GM23338 (cell line): ENCODE measurements at regions not wholly inside any gene's neighbourhood (a gene's known extent, or its start where the extent isn't known, plus 50 kb on each side); places are given as distances from the start of the nearest gene placed in this dataset.

ENCODE experiments used
- CREB1 ChIP-seq: fragments of 250-450 bp; sonication (Bioruptor Pico); IDR thresholded peaks from 2 replicates; pipeline ENCODE4 v1.5.0; 2020; ENCODE audit warnings: low read depth, mild to moderate bottlenecking, moderate library complexity
- CTCF ChIP-seq, 2 experiments: fragments of 200-600 bp in 1 of 2; sonication (generic) in 1 of 2; conservative IDR thresholded peaks; 2 replicates each; pipeline versions ENCODE4 v1.5.1 to v1.6.1; 2016 to 2017; ENCODE audit warnings: antibody characterized with exemption in 2 of 2, low read depth in 2 of 2, mild to moderate bottlenecking in 2 of 2, moderate library complexity in 1 of 2
- ETS1 ChIP-seq: IDR thresholded peaks from 2 replicates; pipeline ENCODE4 v1.6.1; 2016; ENCODE audit warnings: antibody characterized with exemption
- EZH2 ChIP-seq: fragments of 200-600 bp; sonication (generic); IDR thresholded peaks from one replicate; pipeline ENCODE4 v1.8.0; 2017; ENCODE audit warnings: antibody characterized with exemption, mild to moderate bottlenecking, low read depth; ENCODE audit not compliant: unreplicated experiment
- EZH2phosphoT487 ChIP-seq: fragments of 200-600 bp; sonication (generic); IDR thresholded peaks from one replicate; pipeline ENCODE4 v1.8.1; 2018; ENCODE audit warnings: antibody characterized with exemption; ENCODE audit not compliant: unreplicated experiment
- JUNB ChIP-seq: IDR thresholded peaks from one replicate; pipeline ENCODE4 v1.6.1; 2016; ENCODE audit warnings: antibody characterized with exemption; ENCODE audit not compliant: unreplicated experiment
- POLR2AphosphoS5 ChIP-seq: IDR thresholded peaks from 2 replicates; pipeline ENCODE4 v1.6.1; 2016; ENCODE audit warnings: antibody characterized with exemption, low read depth
- REST ChIP-seq: IDR thresholded peaks from one replicate; pipeline ENCODE4 v1.6.1; 2018; ENCODE audit warnings: antibody characterized with exemption; ENCODE audit not compliant: unreplicated experiment
- ZNF114 ChIP-seq: fragments of 250-450 bp; sonication (Bioruptor Pico); IDR thresholded peaks from 2 replicates; pipeline ENCODE4 v1.5.0; 2020; ENCODE audit warnings: mild to moderate bottlenecking, moderate library complexity

GRCh38 chr4:89531932-89532640, 224.5 kb upstream of the GPRIN3 start:
- TF ChIP-seq CTCF (conservative IDR thresholded peaks at IDR 0.05; ENCODE audit: low read depth in 2 of 2) = no peak
- TF ChIP-seq EZH2phosphoT487 = no peak
- no peak for TF ChIP-seq REST
- no peak for TF ChIP-seq ETS1
- no peak for TF ChIP-seq POLR2AphosphoS5
- no peak for TF ChIP-seq EZH2
- no peak for TF ChIP-seq JUNB
- TF ChIP-seq CREB1 (CRISPR knock-in tag) = no peak
- TF ChIP-seq ZNF114 (CRISPR knock-in tag) = no peak
